ENCODE measurements at regions not wholly inside any gene's neighbourhood (a gene's known extent, or its start where the extent isn't known, plus 50 kb on each side); places are given as distances from the start of the nearest gene placed in this dataset.
"Not testable (repeated sequence)": the region's sequence is repeated elsewhere in the genome, so short reads cannot be mapped to it uniquely, and the experiment has no call there.

- peak in 1 of 9 donors; percentile 13 for DNase-seq (ENCODE audit: low read depth in 6 of 9, low spot score in 9 of 9)
- H3K36me3 ChIP-seq (ENCODE audit: control insufficient read depth in 2 of 2, insufficient read depth in 2 of 2, low read length in 1 of 2) = no peaks in the 10 kb centered on the region
Observed at GRCh38 chr10:90087197-90088023, 386.0 kb downstream of the KIF20B start.

GRCh38 chr10:90088024-90088317 is 386.6 kb downstream of the KIF20B start:
- WGBS = 99% methylated on average over 4 of the region's 4 CpGs
- H3K4me1 ChIP-seq (ENCODE audit: control insufficient read depth in 2 of 2, insufficient read depth in 2 of 2, low read length in 2 of 2) = no peaks in the 10 kb centered on the region

More at GRCh38 chr10:90087197-90088023, 386.0 kb downstream of the KIF20B start:
- no peaks in the 10 kb centered on the region for H3K4me1 ChIP-seq (ENCODE audit: control insufficient read depth in 2 of 2, insufficient read depth in 2 of 2, low read length in 2 of 2)
- no peaks in the 10 kb centered on the region for H3K9me3 ChIP-seq (ENCODE audit: control insufficient read depth in 2 of 2, insufficient read depth in 1 of 2, low read length in 1 of 2)
- no peak overlapping the region for H3K4me3 ChIP-seq (ENCODE audit: low read length in 2 of 2)
- 91% methylated on average over 2 of the region's 2 CpGs for WGBS
- H3K27ac ChIP-seq (ENCODE audit: low read depth in 1 of 2, low read length in 1 of 2) = no peak overlapping the region
- no peaks in the 10 kb centered on the region for H3K27me3 ChIP-seq (ENCODE audit: control insufficient read depth in 2 of 2, insufficient read depth in 1 of 2, low read length in 1 of 2)

GRCh38 chr10:90089719-90090118 is 388.3 kb downstream of the KIF20B start:
- H3K36me3 ChIP-seq (ENCODE audit: control insufficient read depth in 2 of 2, insufficient read depth in 2 of 2, low read length in 1 of 2) = no peaks in the 10 kb centered on the region
- DNase-seq (ENCODE audit: low read depth in 6 of 9, low spot score in 9 of 9) = no peak
- H3K27me3 ChIP-seq (ENCODE audit: control insufficient read depth in 2 of 2, insufficient read depth in 1 of 2, low read length in 1 of 2) = no peaks in the 10 kb centered on the region
- no peaks in the 10 kb centered on the region for H3K4me1 ChIP-seq (ENCODE audit: control insufficient read depth in 2 of 2, insufficient read depth in 2 of 2, low read length in 2 of 2)
- no peak overlapping the region for H3K4me3 ChIP-seq (ENCODE audit: low read length in 2 of 2)
- H3K27ac ChIP-seq (ENCODE audit: low read depth in 1 of 2, low read length in 1 of 2) = no peak overlapping the region
- no peaks in the 10 kb centered on the region for H3K9me3 ChIP-seq (ENCODE audit: control insufficient read depth in 2 of 2, insufficient read depth in 1 of 2, low read length in 1 of 2)
- 48% methylated on average over 2 of the region's 2 CpGs for WGBS

More at GRCh38 chr10:90088024-90088317, 386.6 kb downstream of the KIF20B start:
- H3K4me3 ChIP-seq (ENCODE audit: low read length in 2 of 2) = no peak overlapping the region
- DNase-seq (ENCODE audit: low read depth in 6 of 9, low spot score in 9 of 9) = no peak
- no peaks in the 10 kb centered on the region for H3K9me3 ChIP-seq (ENCODE audit: control insufficient read depth in 2 of 2, insufficient read depth in 1 of 2, low read length in 1 of 2)
- no peak overlapping the region for H3K27ac ChIP-seq (ENCODE audit: low read depth in 1 of 2, low read length in 1 of 2)
- H3K27me3 ChIP-seq (ENCODE audit: control insufficient read depth in 2 of 2, insufficient read depth in 1 of 2, low read length in 1 of 2) = no peaks in the 10 kb centered on the region
- no peaks in the 10 kb centered on the region for H3K36me3 ChIP-seq (ENCODE audit: control insufficient read depth in 2 of 2, insufficient read depth in 2 of 2, low read length in 1 of 2)

- H3K9me3 ChIP-seq (ENCODE audit: control insufficient read depth in 2 of 2, insufficient read depth in 1 of 2, low read length in 1 of 2) = no peaks in the 10 kb centered on the region
- H3K36me3 ChIP-seq (ENCODE audit: control insufficient read depth in 2 of 2, insufficient read depth in 2 of 2, low read length in 1 of 2) = no peaks in the 10 kb centered on the region
- DNase-seq (ENCODE audit: low read depth in 6 of 9, low spot score in 9 of 9) = no peak
- H3K27ac ChIP-seq (ENCODE audit: low read depth in 1 of 2, low read length in 1 of 2) = no peak overlapping the region
- WGBS = 78% methylated on average over 5 of the region's 5 CpGs
- no peaks in the 10 kb centered on the region for H3K4me1 ChIP-seq (ENCODE audit: control insufficient read depth in 2 of 2, insufficient read depth in 2 of 2, low read length in 2 of 2)
- no peaks in the 10 kb centered on the region for H3K27me3 ChIP-seq (ENCODE audit: control insufficient read depth in 2 of 2, insufficient read depth in 1 of 2, low read length in 1 of 2)
- H3K4me3 ChIP-seq (ENCODE audit: low read length in 2 of 2) = no peak overlapping the region
Observed at GRCh38 chr10:90096196-90096595, 394.8 kb downstream of the KIF20B start.

GRCh38 chr10:90107581-90107980 is 406.2 kb downstream of the KIF20B start:
- not testable (repeated sequence) for H3K9me3 ChIP-seq (ENCODE audit: control insufficient read depth in 2 of 2, insufficient read depth in 1 of 2, low read length in 1 of 2); H3K4me3 ChIP-seq (ENCODE audit: low read length in 2 of 2); DNase-seq (ENCODE audit: low read depth in 6 of 9, low spot score in 9 of 9); H3K4me1 ChIP-seq (ENCODE audit: control insufficient read depth in 2 of 2, insufficient read depth in 2 of 2, low read length in 2 of 2); H3K36me3 ChIP-seq (ENCODE audit: control insufficient read depth in 2 of 2, insufficient read depth in 2 of 2, low read length in 1 of 2); H3K27me3 ChIP-seq (ENCODE audit: control insufficient read depth in 2 of 2, insufficient read depth in 1 of 2, low read length in 1 of 2); H3K27ac ChIP-seq (ENCODE audit: low read depth in 1 of 2, low read length in 1 of 2)

- no peaks in the 10 kb centered on the region for H3K27me3 ChIP-seq (ENCODE audit: control insufficient read depth in 2 of 2, insufficient read depth in 1 of 2, low read length in 1 of 2)
- 74% methylated on average over 1 of the region's 1 CpG for WGBS
- no peak overlapping the region for H3K27ac ChIP-seq (ENCODE audit: low read depth in 1 of 2, low read length in 1 of 2)
- H3K4me1 ChIP-seq (ENCODE audit: control insufficient read depth in 2 of 2, insufficient read depth in 2 of 2, low read length in 2 of 2) = no peaks in the 10 kb centered on the region
- no peaks in the 10 kb centered on the region for H3K36me3 ChIP-seq (ENCODE audit: control insufficient read depth in 2 of 2, insufficient read depth in 2 of 2, low read length in 1 of 2)
- H3K9me3 ChIP-seq (ENCODE audit: control insufficient read depth in 2 of 2, insufficient read depth in 1 of 2, low read length in 1 of 2) = no peaks in the 10 kb centered on the region
- no peak overlapping the region for H3K4me3 ChIP-seq (ENCODE audit: low read length in 2 of 2)
- DNase-seq (ENCODE audit: low read depth in 6 of 9, low spot score in 9 of 9) = no peak
Observed at GRCh38 chr10:90111671-90112070, 410.3 kb downstream of the KIF20B start.

- no peak for DNase-seq (ENCODE audit: low read depth in 6 of 9, low spot score in 9 of 9)
- H3K27ac ChIP-seq (ENCODE audit: low read depth in 1 of 2, low read length in 1 of 2) = no peak overlapping the region
- H3K4me1 ChIP-seq (ENCODE audit: control insufficient read depth in 2 of 2, insufficient read depth in 2 of 2, low read length in 2 of 2) = no peaks in the 10 kb centered on the region
- no peaks in the 10 kb centered on the region for H3K36me3 ChIP-seq (ENCODE audit: control insufficient read depth in 2 of 2, insufficient read depth in 2 of 2, low read length in 1 of 2)
- H3K9me3 ChIP-seq (ENCODE audit: control insufficient read depth in 2 of 2, insufficient read depth in 1 of 2, low read length in 1 of 2) = no peaks in the 10 kb centered on the region
- no peak overlapping the region for H3K4me3 ChIP-seq (ENCODE audit: low read length in 2 of 2)
- WGBS = 95% methylated on average over 1 of the region's 1 CpG
- H3K27me3 ChIP-seq (ENCODE audit: control insufficient read depth in 2 of 2, insufficient read depth in 1 of 2, low read length in 1 of 2) = no peaks in the 10 kb centered on the region
Observed at GRCh38 chr10:90112681-90113080, 411.3 kb downstream of the KIF20B start.

- H3K9me3 ChIP-seq (ENCODE audit: control insufficient read depth in 2 of 2, insufficient read depth in 1 of 2, low read length in 1 of 2); H3K36me3 ChIP-seq (ENCODE audit: control insufficient read depth in 2 of 2, insufficient read depth in 2 of 2, low read length in 1 of 2); H3K27ac ChIP-seq (ENCODE audit: low read depth in 1 of 2, low read length in 1 of 2); H3K4me3 ChIP-seq (ENCODE audit: low read length in 2 of 2); H3K27me3 ChIP-seq (ENCODE audit: control insufficient read depth in 2 of 2, insufficient read depth in 1 of 2, low read length in 1 of 2); H3K4me1 ChIP-seq (ENCODE audit: control insufficient read depth in 2 of 2, insufficient read depth in 2 of 2, low read length in 2 of 2); DNase-seq (ENCODE audit: low read depth in 6 of 9, low spot score in 9 of 9): not testable (repeated sequence)
- 95% methylated on average over 6 of the region's 6 CpGs for WGBS
Observed at GRCh38 chr10:90118567-90118966, 417.2 kb downstream of the KIF20B start.

GRCh38 chr10:90119631-90120280 is 418.4 kb downstream of the KIF20B start:
- H3K9me3 ChIP-seq (ENCODE audit: control insufficient read depth in 2 of 2, insufficient read depth in 1 of 2, low read length in 1 of 2); DNase-seq (ENCODE audit: low read depth in 6 of 9, low spot score in 9 of 9); H3K4me1 ChIP-seq (ENCODE audit: control insufficient read depth in 2 of 2, insufficient read depth in 2 of 2, low read length in 2 of 2); H3K4me3 ChIP-seq (ENCODE audit: low read length in 2 of 2); H3K27ac ChIP-seq (ENCODE audit: low read depth in 1 of 2, low read length in 1 of 2); H3K36me3 ChIP-seq (ENCODE audit: control insufficient read depth in 2 of 2, insufficient read depth in 2 of 2, low read length in 1 of 2); H3K27me3 ChIP-seq (ENCODE audit: control insufficient read depth in 2 of 2, insufficient read depth in 1 of 2, low read length in 1 of 2): not testable (repeated sequence)
- 88% methylated on average over 21 of the region's 21 CpGs for WGBS
